Activated CD4-positive, alpha-beta T cell treated with anti-CD3 and anti-CD28 coated beads for 4 hours (primary cell): ENCODE measurements at regions not wholly inside any gene's neighbourhood (a gene's known extent, or its start where the extent isn't known, plus 50 kb on each side); places are given as distances from the start of the nearest gene placed in this dataset.

ENCODE experiments used
- DNase-seq, 2 donors: peaks; one replicate each; pipeline ENCODE4 v3.0.0-alpha.2; 2020

DNA sequence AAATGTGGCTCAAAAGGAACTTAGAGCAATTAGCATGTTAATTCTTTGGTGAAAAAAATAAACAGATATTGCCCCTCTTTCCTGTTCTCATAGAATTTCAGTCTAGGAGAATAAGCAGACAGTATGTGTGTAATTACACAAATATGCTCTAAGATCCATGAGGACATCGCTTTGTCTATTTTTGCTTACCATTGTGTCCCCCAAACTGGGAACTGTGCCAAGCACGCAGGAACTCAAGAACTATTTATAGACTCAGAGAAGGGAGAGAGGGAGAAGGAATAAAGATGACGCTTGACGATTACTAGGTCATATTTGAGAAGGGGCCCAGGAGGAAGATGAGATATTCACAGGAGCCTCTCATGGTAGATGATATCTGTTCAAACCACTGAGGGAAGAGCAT is 692.6 kb downstream of the RAB28 start:
- no peak for DNase-seq

DNA sequence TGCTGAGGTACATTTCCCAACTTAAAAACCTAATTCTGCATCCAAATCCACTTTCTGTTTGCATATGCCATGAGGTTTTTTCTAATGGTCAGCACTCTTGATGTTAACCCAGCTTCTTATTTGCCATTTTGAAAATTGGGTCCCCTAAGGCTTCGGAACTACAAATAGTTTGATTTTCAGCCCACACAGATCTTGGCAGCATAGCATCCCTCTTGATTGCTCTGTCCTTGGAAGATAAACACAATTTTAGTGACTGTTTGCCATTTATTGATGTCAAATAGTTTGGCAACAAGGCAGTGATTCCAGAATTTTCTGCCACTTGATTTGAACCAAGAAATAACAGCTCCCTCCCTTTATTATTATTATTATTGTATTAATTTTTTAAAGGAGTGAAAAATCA is 696.9 kb downstream of the RAB28 start:
- DNase-seq, result no peak

DNA sequence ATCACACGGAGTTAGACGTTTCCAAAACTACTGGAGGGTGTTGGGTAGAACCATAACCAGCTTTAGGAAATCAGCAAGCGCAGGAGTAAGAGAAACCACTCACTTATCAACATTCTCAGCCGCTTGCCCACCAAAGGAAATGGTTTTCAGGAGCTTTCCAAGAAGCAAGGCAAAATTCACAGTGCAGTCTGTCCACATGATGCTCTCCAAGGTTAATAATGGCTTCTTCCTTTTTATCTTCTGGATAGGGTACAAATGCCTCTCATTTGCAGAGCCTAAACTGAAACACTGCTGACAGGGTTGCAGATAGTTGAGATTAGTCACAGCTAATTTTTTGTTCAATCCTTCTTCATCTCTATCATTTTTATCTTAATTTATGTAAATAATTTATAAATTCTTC is 705.4 kb downstream of the RAB28 start:
- no peak for DNase-seq

DNA sequence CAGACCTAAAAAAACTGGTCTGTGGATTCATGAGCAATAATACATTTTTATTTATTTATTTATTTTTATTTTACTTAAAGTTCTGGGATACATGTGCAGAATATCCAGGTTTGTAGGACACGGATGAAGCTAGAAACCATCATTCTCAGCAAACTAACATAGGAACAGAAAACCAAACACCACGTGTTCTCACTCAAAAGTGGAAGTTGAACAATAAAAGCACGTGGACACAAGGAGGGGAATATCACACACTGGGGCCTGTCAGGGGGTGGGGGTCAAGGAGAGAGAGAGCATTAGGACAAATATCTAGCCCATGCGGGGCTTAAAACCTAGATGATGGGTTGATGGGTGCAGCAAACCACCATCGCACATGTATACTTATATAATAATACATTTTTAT is 705.9 kb downstream of the RAB28 start:
- no peak for DNase-seq

DNA sequence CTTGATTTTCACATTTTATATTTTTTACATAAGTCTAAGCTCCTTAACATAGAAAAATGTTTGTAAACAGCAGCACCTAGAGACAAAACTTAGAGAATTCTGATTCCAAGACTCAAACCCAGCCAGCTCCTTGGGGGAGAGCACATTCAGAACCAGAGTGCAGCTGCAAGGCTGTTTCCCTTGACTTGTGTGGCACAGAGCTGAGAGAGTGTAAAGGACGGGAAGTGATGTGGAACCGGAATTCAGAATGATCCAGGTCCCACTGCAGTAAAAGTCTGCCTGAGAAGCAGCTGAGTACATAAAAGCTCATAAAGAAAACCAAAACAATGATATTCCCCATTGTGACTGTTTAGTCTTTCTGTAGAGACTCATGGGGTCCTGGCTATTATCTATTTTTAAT is 713.8 kb downstream of the RAB28 start:
- DNase-seq, result no peak

DNA sequence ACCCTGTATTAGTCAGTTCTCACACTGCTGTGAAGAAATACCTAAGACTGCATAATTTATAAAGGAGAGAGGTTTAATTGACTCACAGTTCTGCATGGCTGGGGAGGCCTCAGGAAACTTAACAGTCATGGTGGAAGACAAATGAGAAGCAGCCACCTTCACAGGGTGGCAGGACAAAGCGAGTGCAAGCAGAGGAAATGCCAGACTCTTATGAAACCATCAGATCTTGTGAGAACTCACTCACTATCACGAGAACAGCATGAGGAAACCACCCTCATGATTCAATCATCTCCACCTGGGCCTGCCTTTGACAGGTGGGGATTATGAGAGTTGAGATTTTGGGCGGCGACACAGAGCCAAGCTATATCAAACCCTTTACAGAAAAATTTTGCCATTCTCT is 722.4 kb downstream of the RAB28 start:
- no peak for DNase-seq

DNA sequence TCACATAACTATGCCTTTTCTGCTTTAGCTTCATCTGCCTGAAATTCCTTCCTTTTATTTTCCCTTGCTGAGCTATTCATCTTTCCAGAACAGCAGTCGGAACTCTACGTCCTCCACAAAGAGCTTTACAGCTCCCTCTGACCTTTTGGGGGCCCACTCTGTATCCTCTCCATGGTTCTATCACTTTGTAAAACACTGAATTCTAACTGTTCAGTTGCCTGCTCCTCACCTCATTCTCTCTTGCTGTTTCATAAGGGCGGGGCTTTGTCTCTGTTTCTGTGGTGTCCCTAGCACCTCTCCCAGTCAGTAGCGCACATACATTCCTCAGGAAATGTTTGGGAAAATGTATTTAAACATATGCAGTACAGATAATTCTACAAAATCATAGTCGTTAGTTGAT is 737.0 kb downstream of the RAB28 start:
- DNase-seq, result no peak

DNA sequence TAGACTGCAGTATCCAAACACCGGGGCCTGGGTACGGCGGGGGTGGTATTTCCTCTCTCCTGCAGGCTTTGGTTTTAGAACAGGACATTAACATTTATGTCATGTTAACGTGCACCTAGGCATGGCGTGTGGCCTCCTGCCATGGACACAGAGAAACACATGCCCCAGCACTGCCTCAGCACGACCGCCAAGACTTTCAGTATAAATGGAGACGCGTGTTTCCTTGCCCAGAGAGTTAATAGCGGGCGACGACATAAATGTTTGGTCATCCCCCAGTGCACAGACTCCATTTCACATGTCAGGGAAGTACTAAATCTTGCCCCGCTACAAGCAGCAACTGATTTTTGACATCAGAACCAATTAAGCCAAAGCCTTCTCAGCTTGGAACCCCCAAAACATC is 737.9 kb downstream of the RAB28 start:
- no peak for DNase-seq

DNA sequence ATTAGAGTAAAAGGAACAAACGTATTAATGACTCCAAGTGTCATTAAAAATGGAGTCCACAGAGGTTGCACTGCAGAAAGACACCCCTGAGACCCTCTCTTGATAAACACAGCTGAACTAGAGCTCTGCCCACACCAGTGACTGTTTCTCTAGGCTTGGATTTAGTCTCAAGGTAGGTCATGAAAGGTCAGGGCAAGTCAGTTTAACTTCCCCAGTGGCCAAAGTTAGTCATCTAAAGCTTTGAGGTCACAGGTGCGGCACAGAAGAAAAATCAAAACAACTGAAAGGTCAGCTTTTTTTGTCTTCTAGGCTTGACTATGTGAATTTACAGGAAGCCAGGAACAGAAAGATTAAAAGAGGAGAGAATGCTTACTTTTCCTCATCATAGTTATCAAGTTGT is 749.6 kb downstream of the RAB28 start:
- no peak for DNase-seq

DNA sequence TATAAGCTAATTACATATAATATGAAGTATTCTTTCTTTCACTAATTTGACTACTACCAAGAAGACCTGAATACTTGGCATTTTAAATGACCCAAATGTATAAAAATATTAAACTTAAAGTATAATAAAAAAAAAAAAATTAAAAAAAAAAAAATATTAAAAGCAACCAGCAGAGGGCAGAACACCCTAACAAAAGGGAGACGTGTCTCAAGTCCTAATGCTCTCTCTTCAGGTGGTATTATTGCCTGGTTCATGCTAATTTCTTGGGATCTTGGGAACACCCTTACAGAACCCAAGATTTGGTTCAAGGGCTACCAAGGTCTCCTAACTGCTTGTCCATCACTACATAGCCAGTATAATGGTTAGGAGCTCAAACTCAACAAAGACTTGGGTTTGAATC is 754.8 kb downstream of the RAB28 start:
- DNase-seq, result no peak

DNA sequence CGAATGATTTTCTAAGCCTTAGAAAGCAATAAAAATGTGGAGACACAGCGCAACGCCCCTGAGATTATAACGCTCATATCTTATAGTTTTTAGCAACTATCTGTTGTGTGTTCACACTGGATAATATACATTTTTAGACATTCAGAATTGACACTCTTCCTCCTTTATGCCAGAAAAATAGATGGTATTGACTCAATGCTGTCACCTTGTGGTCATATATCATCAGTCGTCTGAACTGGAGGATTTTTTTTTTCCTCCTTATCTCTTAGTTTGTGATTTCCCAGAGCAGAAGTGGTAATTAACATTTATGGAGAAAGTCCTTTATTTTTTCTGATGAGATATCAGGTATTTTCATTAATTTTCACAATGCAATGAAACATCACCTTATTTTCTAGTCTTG is 759.6 kb downstream of the RAB28 start:
- no peak for DNase-seq

DNA sequence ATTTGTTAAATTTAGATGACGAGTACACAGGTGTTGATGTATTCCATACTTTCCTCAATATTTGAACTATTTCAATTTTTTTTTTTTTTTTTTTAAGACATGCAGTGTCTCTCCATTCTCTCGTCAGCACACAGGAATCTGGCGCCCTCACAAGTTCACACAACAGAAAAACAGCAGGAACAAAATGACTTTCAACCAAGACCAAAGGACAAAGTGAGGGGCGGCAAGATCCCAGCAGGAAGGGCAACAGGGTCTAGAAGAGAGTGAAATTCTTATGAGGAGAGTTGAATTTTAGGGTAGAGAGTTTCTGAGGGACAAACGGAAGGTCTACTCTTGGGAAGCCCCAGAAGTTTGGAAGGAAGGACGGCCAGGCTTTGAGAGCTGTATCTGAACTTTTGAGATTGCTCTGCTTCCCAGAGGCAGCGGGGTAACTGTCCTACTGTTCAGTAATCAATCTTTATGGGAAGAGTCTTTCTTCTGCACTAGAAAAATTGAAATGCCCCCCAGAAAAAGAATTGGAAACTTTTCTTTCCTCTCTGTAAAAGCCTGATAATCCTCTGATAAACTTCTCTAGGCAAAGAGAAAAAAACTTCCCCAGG is 760.2 kb downstream of the RAB28 start:
- no peak for DNase-seq

DNA sequence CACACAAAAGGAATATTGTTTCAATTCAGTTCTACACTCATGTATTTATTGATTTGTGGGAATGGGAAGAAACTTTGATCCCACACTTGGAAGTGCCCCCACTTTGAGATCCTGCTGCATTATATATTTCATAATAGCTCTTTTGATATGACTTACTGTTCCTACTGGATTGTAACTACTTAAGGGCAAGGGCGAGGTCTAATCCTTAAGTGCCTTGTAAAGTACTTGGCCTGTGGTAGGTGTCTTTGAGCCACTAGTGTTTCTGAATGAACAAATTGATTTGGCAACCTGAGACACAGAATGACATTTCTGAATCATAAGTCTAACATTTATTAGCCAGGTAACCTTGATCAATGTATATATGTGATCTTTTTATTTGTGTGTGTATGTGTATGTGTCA is 767.2 kb downstream of the RAB28 start:
- DNase-seq, result no peak

DNA sequence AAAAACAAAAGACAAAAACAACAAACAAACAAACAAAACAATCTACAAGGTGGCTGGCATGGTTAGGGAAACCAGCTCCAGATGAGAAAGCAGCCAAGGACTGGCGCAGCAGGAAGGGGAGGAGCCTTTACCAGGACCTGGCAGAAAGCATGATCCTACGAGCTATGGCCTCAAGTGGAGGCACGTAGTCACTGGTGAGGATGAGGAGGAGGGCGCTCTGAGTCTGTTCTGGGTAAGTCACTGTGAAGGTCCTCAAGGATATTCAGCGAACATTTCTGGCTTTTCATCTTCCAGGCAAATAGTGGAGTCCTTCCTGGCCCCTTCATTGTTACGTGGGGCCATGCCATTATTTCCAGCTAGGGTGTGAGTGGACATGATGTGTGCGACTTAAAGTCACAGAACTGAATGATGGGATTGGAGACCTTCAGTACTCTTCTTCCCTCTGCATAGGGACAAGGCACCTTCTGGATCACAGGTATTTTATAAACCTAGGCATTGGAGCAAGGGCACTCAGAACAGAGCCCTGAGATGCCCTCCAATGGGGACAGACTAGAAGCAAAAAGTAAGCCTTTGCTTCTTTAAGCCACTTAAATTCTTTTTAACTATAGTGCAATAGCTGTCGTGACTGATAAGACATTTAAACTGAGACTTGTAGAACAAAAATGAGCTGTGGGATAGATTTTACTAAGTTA is 771.3 kb downstream of the RAB28 start:
- no peak for DNase-seq

DNA sequence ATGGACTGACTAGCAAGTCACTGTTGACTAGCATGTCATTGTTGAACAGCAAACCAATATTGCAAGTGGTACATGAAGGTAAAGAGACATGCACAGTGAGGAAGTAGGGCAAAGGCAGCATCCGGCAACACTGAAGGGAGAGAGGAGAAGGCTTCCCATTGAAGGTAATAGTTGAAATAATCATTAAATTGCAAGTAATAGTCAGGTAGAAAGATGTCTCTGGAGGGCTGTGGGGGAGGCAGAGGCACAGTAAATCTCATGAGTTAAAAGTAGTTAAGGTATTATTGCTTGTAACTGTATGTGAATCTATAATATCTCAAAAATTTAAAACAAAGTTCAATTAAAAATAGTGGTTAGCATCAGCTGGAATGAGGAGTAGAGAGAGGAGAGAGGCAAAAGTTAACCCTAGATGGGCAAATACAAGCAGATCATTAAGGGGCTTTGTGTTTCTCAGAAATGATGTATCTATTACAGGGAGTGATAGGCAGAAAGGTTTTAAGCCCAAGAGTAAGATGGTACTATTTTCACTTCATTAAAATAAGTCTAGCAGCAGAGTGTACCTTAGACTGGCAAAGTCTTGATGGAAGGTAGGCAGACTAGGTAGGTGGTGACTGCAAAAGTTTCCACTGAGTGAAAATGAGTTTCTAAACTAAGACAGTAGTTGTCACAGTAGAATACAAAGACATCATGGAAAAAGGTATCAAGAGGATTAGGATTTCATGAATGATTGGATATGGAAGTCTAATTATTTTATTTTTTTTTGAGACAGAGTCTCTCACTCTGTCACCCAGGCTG is 776.6 kb downstream of the RAB28 start:
- no peak for DNase-seq

DNA sequence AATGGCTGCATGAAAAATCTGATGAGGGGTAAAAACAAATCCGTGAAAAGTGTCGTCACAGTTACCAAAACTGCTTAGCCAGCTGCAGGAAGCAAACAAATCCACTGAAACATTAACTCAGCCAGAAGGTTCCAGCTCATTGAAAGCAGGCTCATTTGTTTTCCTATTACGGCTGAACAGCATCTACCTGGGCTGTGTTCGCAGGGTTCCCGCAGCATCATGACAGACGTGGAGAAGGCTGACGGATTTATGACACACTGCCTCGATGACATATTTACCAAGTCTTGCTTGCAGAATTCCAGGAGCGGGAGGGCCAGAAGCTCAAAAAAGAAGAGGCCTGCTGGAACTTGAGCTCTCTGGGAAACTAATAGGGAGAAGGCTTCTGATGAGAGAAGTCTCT is 781.1 kb downstream of the RAB28 start:
- no peak for DNase-seq

DNA sequence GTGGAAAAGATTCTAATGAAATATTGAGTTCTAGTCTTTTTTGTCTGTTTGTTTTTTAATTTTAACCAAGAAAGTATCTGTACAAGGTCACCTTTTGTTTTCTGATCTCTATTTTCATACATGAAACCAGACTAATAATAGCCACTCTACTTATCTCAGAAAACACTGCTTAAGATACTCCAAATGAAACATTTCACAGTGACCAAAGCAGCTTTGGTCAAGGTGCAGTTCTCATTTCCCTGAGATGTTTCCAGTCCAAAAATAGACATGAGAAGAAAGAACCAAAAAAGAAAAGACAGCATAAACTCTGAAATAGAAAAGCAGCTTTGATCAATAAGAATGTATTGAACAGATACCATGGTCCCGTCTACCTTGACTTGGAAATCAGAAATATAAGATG is 782.8 kb downstream of the RAB28 start:
- DNase-seq, result no peak

DNA sequence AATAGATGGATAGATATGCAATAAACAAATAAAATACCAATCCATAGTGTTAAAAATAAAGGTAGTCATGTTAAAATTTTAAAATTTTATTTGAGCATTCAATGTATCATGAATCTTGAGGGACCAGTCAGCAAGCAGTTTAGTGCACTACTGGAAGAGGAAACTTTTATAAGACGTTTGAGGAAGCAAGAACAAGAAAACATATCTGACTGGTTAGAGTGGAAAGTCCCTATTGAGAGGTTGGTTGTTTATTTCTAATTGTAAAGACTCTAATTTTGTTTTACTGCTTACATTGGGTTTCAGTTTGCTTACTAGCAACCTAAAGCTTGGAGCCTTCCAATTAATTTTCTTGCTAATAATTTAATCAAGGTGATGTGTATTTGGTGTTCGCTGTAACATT is 786.2 kb downstream of the RAB28 start:
- DNase-seq, result no peak

DNA sequence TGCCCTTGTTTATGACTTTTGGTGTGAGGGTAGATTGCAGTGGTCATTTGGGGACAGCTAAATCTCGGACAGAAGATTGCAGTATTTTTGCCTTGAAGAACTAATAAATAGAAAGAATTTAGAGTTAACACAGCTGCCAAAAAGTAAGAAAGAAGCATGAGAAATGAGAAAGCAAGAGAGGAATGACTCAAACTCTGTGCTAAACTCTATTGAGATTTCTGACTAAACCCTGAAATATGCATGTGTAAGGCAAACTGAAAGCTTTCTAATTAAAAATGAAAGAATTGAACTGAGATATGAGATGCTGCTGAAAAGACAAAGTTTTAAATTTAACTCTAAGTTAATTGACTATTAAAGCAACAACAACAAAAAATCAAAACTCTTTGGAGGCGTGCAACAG is 791.3 kb downstream of the RAB28 start:
- no peak for DNase-seq

DNA sequence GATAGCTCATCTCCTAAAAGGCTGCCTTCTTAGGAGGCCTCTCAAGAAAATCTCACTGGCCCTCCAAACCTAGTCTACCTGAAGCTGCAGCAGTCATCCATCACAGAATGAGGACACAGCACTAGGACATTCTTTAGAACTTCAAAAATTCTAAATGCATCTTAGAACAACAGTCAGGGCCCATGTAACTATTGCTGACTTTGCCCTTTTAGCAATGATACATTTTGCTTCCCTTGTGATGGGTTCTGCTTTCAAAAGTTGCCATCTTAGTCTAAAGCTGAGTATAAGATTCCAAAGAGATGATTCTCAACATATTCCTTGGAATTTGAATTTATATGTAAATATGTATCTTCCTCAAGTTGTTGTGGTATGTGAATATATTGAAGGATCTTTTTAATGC is 793.0 kb downstream of the RAB28 start:
- DNase-seq, result no peak

DNA sequence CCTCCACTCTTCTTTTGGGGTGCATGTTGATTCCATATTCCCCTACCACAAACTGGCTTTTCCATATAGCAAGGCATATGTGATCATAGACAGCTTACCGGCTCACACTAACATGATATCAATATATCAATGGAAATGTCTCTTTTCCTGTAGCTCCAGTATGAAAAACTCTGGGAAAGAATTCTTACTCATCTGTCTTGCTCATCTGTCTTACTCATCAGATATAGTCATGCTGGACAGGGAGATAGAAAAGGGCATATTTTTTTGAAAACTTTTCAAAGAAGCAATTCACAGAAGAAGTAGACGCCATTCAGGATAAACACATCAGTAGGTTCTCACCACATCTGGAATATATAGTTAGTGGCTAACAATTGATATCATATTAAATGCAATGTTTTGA is 794.7 kb downstream of the RAB28 start:
- DNase-seq, result no peak

DNA sequence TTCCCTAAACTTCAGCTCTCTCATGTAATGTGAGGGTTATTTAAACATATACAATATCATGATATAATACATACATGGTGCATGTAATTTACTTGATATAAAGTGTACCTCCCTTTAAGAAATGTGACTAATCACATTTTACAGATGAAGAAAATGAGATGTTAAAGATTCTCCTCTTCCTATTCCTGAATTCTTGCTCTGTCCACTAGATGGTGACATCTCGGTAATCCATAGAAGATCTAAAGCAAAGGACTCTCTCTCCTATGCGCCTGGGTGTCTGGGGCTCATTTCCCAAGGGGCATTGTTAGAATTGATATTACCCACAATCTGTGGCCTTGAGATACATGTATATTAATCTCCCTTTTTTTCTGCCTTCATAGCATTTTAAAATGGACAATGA is 804.9 kb downstream of the RAB28 start:
- DNase-seq, result no peak

DNA sequence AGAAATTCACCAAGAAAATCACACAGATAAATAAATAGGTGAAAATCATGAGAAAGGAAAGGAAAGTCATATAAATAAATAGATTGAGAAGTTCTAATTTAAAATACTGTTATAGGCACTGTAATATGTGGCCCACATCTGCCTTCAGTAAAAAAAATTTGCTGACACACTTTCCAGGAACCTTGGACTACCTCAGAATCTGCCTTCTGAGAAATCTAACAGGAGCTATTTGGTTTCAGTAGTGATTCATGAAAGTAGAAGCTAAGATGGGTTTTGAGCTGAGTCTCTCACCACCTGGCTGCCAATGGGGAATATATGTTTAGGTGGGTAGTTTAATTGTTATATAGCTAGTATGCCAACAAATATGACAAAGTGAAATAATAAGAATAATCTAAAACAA is 810.0 kb downstream of the RAB28 start:
- no peak for DNase-seq

DNA sequence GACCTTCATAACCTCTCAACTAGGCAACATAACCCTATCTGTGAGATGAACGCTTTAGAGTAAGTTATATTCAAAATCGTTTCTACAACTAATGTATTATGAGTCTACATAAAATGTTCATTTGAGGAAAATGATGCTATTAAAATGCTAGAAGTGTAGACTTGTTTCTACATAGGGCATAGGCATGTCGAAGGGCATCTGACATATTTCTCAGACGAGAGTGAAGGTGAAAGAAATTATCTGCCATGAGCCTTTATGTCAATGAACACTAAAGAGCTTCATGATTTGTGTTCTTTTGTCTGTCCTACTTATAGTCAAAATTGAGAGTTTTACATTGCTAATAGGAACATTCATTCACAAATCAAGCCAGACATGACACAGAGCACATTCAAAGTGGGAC is 811.8 kb downstream of the RAB28 start:
- DNase-seq, result no peak

DNA sequence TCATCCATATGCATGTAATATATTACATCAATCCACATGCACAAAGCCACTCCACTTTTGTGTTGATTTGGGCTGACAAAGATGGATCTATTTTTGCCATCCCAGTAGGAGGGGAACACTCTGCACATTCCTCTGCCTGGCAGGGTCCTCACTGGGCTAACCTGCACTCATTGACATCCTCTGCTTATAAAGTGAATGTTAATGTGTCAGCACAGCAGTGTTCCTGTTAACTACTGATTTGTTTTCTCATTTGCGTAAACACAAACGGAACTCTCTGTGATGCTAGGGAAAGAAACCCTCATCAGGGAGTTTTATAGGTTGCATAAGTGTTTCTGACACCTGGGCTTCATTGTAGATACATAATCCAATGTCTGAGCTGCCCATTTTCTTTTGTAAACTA is 826.0 kb downstream of the RAB28 start:
- no peak for DNase-seq
